ENCODE measurements at regions not wholly inside any gene's neighbourhood (a gene's known extent, or its start where the extent isn't known, plus 50 kb on each side); places are given as distances from the start of the nearest gene placed in this dataset.

DNA sequence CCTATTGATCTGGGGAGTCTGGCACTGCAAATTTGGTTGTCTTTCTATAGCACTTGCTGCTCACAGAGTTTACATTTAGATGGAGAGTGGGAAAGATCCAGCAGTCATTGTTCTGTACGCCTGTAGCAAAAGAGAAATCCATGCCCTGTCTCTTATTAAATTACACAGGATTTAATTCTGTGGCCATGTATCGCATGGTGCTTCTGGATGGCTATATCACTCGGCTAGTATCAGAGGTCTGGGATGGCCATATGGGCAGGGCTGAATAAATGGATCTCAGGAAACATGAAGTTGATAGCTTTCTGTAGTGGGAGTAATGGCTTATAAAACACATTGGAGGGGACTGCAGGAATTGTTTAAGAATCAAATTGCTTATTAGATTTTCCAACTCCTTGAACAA is 325.8 kb upstream of the DPH6 start:
- TF ChIP-seq, protein P1, sequence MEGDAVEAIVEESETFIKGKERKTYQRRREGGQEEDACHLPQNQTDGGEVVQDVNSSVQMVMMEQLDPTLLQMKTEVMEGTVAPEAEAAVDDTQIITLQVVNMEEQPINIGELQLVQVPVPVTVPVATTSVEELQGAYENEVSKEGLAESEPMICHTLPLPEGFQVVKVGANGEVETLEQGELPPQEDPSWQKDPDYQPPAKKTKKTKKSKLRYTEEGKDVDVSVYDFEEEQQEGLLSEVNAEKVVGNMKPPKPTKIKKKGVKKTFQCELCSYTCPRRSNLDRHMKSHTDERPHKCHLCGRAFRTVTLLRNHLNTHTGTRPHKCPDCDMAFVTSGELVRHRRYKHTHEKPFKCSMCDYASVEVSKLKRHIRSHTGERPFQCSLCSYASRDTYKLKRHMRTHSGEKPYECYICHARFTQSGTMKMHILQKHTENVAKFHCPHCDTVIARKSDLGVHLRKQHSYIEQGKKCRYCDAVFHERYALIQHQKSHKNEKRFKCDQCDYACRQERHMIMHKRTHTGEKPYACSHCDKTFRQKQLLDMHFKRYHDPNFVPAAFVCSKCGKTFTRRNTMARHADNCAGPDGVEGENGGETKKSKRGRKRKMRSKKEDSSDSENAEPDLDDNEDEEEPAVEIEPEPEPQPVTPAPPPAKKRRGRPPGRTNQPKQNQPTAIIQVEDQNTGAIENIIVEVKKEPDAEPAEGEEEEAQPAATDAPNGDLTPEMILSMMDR (IDR thresholded peaks at IDR 0.05) = no peak
- no peak for TF ChIP-seq ZFX (IDR thresholded peaks at IDR 0.05; ENCODE audit: borderline replicate concordance)

Measured in 22Rv1 (cell line).